ENCODE measurements at regions not wholly inside any gene's neighbourhood (a gene's known extent, or its start where the extent isn't known, plus 50 kb on each side); places are given as distances from the start of the nearest gene placed in this dataset.

GRCh38 chr13:34217343-34218025 is 399.5 kb downstream of the RFC3 start:
- TF ChIP-seq POLR2AphosphoS5 (IDR thresholded peaks at IDR 0.05; ENCODE audit: insufficient read depth, low read depth, low read length) (no peak), CTCF (IDR thresholded peaks at IDR 0.05; ENCODE audit: extremely low read depth in 1 of 2, insufficient read depth in 1 of 2, low read depth in 1 of 2, low read length in 2 of 2) (no peak), POLR2A (IDR thresholded peaks at IDR 0.05; ENCODE audit: low read depth, low read length) (no peak), MAX (IDR thresholded peaks at IDR 0.05; ENCODE audit: insufficient read depth, insufficient read length) (no peak)
